RWPE2 (cell line): ENCODE measurements at regions not wholly inside any gene's neighbourhood (a gene's known extent, or its start where the extent isn't known, plus 50 kb on each side); places are given as distances from the start of the nearest gene placed in this dataset.

ENCODE experiments used
- ATAC-seq: fragments of 200-7000 bp; cut with Tn5 transposase; 3 replicates; pipeline ENCODE4 v1.9.1; 2021; ENCODE audit warnings: low read depth
- DNase-seq: peaks from one replicate; pipeline ENCODE4 v3.0.0-alpha.2; 2020; ENCODE audit warnings: low spot score
- H3K27ac ChIP-seq: fragments of 450-650 bp; 2 replicates; pipeline ENCODE4 v1.5.1; 2017; ENCODE audit warnings: mild to moderate bottlenecking; ENCODE audit not compliant: poor library complexity, severe bottlenecking
- H3K27me3 ChIP-seq: fragments of 250-450 bp; sonication (Bioruptor Pico); 2 replicates; pipeline ENCODE4 v1.5.1; 2021; ENCODE audit warnings: mild to moderate bottlenecking, moderate library complexity; ENCODE audit not compliant: insufficient read depth, poor library complexity, severe bottlenecking
- H3K36me3 ChIP-seq: fragments of 250-450 bp; sonication (Bioruptor Pico); 2 replicates; pipeline ENCODE4 v1.5.1; 2020; ENCODE audit warnings: low read depth, mild to moderate bottlenecking, moderate library complexity
- H3K4me1 ChIP-seq: fragments of 250-450 bp; sonication (Bioruptor Pico); 2 replicates; pipeline ENCODE4 v1.5.1; 2021; ENCODE audit warnings: mild to moderate bottlenecking, moderate library complexity; ENCODE audit not compliant: insufficient read depth, poor library complexity, severe bottlenecking
- H3K4me3 ChIP-seq: fragments of 250-450 bp; sonication (Bioruptor Pico); 2 replicates; pipeline ENCODE4 v1.5.1; 2021; ENCODE audit warnings: mild to moderate bottlenecking, moderate library complexity; ENCODE audit not compliant: severe bottlenecking
- H3K9me3 ChIP-seq: fragments of 250-450 bp; sonication (Bioruptor Pico); 2 replicates; pipeline ENCODE4 v1.5.1; 2021; ENCODE audit warnings: mild to moderate bottlenecking, moderate library complexity; ENCODE audit not compliant: severe bottlenecking
- CTCF ChIP-seq: fragments of 450-650 bp; IDR thresholded peaks from one replicate; pipeline ENCODE4 v1.5.1; 2017; ENCODE audit warnings: mild to moderate bottlenecking, moderate library complexity; ENCODE audit not compliant: poor library complexity, severe bottlenecking

- H3K9me3 ChIP-seq, result no peaks in the 10 kb centered on the region
- ATAC-seq (no peak), DNase-seq (no peak)
- no peaks in the 10 kb centered on the region for H3K27me3 ChIP-seq
- H3K36me3 ChIP-seq, result no peaks in the 10 kb centered on the region
- H3K4me3 ChIP-seq, result no peak overlapping the region
- TF ChIP-seq CTCF, result no peak
- H3K27ac ChIP-seq, result no peak overlapping the region
- no peaks in the 10 kb centered on the region for H3K4me1 ChIP-seq
Measured at GRCh38 chr10:105502058-105502457, 861.0 kb downstream of the SORCS3 start.

GRCh38 chr10:105494944-105495343 is 853.9 kb downstream of the SORCS3 start:
- H3K27ac ChIP-seq, result no peak overlapping the region
- H3K27me3 ChIP-seq, result no peaks in the 10 kb centered on the region
- ATAC-seq (no peak), DNase-seq (no peak)
- H3K9me3 ChIP-seq, result no peaks in the 10 kb centered on the region
- no peaks in the 10 kb centered on the region for H3K36me3 ChIP-seq
- no peaks in the 10 kb centered on the region for H3K4me1 ChIP-seq
- TF ChIP-seq CTCF, result no peak
- no peak overlapping the region for H3K4me3 ChIP-seq

- ATAC-seq, result no peak
- no peak for DNase-seq
- no peaks in the 10 kb centered on the region for H3K4me1 ChIP-seq
- no peaks in the 10 kb centered on the region for H3K9me3 ChIP-seq
- no peaks in the 10 kb centered on the region for H3K27me3 ChIP-seq
- H3K4me3 ChIP-seq, result no peak overlapping the region
- no peaks in the 10 kb centered on the region for H3K36me3 ChIP-seq
- no peak overlapping the region for H3K27ac ChIP-seq
- TF ChIP-seq CTCF, result no peak
Measured at GRCh38 chr10:105494303-105494702, 853.2 kb downstream of the SORCS3 start.

- Histone ChIP-seq H3K4me1 (no peaks in the 10 kb centered on the region), H3K36me3 (no peaks in the 10 kb centered on the region), H3K4me3 (no peak overlapping the region), H3K9me3 (no peaks in the 10 kb centered on the region), H3K27ac (no peak overlapping the region), H3K27me3 (no peaks in the 10 kb centered on the region)
- no peak for ATAC-seq
- TF ChIP-seq CTCF, result no peak
- DNase-seq, result no peak
Measured at GRCh38 chr10:105473170-105473569, 832.1 kb downstream of the SORCS3 start.

GRCh38 chr10:105468759-105469158 is 827.7 kb downstream of the SORCS3 start:
- H3K4me1 ChIP-seq, result no peaks in the 10 kb centered on the region
- no peak overlapping the region for H3K4me3 ChIP-seq
- H3K27ac ChIP-seq, result no peak overlapping the region
- no peak for TF ChIP-seq CTCF
- H3K36me3 ChIP-seq, result no peaks in the 10 kb centered on the region
- H3K9me3 ChIP-seq, result no peaks in the 10 kb centered on the region
- H3K27me3 ChIP-seq, result no peaks in the 10 kb centered on the region
- no peak for ATAC-seq
- no peak for DNase-seq
